Activated T-cell treated with anti-CD3 and anti-CD28 coated beads, Interleukin-2, amount 50 U/mL, for 48 hours (primary cell): ENCODE measurements at regions not wholly inside any gene's neighbourhood (a gene's known extent, or its start where the extent isn't known, plus 50 kb on each side); places are given as distances from the start of the nearest gene placed in this dataset.

Source experiments
- DNase-seq, 2 experiments: peaks; one replicate each; pipeline ENCODE4 v3.0.0-alpha.2; 2020

DNA sequence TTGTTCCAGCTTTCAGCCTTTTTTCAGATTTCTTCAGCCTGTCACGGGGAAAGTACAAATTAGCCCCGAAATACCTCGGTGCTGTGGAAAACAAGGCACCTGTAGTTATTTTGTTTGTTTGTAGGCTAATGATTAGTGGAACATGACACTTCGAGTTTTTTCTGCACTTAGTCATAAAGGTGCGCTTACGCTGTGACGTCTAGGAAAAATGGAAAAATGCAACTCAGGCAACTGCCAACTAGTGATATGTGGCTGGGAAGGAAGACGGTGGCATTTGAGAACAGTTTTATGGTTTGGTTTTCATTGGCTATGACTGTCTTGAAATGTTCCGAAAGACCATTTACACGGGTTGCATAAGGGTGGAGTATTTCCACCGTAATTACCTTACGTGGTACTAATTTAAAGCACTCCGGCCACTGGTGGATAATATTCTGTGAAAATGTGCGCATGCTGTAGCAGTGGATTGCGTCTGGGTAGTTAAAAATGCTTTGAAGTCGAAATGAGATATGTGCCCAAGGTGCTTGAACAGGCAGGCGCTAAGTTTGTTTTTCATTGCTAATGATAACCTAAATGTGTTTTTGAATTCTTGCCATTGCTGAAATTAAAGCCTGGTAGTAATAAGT, 94.5 kb upstream of the CELF2 start:
- no peak for DNase-seq

DNA sequence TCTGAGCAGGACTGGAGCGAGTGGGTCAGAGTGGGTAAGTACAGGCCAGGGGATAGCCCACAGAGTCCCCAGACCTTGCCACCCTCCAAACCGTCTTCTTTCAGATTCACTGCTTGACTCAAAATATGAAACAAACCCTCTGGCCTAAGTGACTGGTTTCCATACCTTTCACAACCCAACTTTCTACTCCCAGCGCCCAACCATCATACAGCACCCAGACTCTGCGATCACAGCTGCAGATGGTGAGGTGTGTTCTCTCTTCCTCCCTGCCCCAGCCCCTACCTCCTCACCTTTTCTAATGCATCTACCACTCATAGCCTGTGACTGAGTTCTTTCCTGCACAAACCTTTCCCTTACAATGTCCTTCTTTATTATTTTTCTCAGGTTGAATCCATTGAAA, 92.0 kb upstream of the CELF2 start:
- no peak for DNase-seq

DNA sequence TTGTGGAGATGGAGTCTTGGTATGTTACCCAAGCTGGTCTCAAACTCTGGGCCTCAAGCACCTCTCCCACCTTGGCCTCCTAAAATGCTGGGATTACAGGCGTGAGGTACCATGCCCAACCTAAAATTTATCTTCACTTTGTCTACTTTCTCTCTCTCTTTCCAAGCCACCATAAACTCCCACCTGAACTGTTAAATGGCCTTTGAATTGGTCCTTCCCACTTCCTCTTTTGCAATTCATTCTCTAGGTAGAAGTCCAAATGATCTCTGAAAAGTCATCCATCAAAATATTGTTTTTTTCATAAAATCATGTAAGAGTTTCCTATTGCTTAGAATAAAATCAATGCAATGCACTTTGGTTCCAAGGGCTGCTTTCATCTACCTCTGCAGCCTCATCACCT, 90.1 kb upstream of the CELF2 start:
- no peak for DNase-seq

DNA sequence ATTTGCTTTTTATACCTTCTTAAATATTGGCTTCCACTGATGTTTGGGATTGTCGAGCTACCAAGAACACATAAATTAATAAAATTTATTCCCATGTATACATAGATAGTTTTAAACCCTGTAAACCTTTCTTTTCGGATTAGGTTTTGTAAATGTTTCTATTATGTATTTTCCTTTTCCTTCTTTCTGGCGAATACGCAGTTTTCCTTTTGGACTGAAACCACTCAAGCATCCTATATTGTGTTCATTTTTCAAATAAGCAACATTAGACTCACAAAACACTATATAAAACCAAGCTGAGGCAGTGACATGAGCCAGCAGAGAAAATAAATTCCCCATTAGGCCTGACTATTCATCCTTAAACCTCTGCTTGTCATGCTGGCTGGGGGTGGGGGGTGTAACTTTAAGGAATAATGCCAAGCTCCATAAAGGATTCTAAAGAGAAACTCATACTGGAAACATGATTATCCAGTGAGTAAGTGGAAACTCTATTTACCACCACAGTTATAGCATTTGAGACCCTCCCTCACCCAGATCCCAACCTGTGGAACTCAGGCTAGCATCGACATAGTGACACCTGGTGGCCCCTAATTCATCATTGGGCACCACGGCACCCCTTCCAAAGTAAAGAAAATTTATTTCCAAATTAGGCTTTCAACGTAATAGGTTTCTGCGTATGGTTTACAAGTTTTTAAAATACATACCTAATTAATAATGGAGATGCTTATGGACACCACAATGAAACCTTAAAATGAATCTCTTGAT, 86.5 kb upstream of the CELF2 start:
- no peak for DNase-seq

DNA sequence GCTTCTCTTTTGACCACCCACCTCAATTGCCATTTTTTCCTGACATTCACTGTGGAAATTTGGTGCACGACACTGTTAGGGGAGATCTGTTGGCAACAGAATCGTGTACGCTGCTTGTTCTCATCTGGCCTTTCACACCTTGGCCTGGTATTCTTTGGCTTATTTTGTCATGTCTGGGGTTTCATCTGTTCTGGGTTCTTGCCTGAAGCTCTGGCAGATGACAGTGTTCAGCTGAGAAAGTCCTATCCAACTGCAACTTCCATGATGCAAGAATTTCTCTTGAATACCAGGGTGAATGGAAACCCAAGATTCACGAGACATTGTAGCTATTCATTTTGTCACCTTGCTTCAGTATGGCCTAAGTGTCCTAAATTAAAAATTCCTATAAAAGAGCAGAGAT, 82.6 kb upstream of the CELF2 start:
- DNase-seq, result no peak

DNA sequence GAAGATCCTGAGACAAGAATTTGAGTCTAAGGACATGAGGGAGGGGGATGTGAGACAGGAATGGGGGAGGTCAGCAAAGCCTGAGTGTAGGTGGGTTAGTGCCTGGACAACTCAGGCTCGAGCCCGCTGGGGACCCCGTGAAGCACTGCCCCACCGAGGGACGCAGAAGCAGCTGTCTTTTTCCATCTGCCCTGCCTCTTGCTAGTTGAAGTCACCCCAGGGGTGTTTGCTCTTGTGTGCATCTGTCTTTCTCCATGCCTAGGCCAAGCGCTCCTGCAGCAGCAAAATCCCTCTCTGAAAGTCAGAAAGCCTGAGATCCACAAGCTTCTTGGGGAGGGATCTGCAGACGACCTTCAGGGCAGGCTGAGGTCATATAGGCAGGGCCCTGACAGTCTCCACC, 79.0 kb upstream of the CELF2 start:
- no peak for DNase-seq

DNA sequence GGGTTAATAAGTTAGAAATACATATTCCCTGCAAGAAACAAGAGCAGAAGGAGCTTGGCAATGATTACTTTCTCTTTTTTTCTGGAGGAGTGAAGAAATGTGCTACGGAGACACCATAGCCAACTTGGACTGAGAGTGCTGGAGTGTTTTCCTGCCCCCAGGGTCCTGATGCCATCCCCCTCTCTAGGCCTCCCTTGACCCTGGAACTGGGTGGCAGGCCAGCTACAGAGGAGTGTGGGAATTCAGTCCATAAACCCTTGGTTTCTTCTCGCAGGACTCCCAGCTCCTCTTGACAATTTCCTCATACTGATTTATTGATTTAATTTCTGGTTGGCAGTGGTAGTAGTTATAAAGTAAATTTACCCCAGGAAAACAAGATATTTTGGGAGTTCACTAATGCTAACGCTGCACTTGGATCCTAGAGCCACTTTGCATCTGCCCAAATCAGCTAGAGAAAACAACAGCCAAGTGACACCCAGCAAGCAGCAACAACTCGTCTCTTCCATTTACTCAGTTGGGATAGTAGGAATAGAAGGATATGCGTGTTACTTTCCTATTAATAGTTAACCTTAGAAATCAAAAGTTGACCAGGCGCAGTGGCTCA, 76.4 kb upstream of the CELF2 start:
- DNase-seq, result no peak

DNA sequence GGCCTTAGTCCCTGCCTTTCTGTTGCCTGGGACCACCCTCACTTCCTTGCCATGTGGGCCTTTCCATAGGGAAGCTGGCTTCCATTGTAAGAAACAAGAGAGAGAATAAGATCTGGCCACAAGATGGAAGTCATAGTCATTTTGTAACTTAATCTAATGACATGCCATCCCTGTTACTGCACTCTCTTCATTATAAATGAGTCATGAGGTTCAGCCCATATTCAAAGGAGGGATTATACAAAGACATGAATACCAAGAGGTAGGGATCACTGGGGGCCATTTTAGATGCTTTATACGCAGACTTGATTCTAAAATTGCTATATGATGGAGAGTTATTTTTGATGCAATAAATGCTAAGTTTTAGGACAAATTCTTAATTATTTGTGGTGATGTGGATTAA, 75.2 kb upstream of the CELF2 start:
- DNase-seq, result no peak

DNA sequence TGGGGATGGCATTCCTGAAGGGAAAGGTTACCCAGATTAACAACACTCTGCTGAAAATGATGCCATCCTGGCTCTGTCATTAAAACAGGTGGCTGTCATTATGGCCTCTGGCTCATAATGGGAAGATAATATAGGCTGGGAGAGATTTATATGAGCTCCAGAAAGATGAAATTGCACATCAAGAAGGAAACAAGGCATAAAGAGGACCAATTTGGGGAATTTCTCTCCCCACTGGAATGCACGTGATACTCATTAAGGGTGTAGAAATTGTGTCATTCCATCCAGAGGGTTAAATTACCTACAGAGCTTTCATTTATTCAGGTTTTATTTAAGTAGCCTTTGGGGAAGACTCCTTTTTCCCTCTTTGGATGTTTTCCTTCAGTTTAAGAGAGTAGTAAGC, 71.6 kb upstream of the CELF2 start:
- no peak for DNase-seq

DNA sequence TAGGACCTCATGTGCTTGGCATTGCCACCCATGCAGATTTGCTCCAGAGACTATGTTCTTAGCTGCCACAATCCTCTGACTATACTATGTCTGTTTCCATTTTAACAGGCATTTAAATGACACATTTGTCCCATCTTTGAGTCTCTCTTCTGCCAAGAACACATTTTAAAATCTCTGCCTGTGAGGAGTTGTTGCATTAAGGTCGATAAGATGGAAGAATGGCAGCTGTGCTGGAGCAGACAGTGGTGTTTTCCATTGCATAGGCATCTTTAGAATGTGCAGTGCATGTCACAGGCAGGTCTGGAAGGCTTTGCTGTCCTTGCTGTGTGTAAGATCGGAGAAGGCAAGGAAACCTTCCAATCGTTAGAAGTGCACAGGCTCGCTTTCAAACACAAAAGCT, 70.9 kb upstream of the CELF2 start:
- no peak for DNase-seq

DNA sequence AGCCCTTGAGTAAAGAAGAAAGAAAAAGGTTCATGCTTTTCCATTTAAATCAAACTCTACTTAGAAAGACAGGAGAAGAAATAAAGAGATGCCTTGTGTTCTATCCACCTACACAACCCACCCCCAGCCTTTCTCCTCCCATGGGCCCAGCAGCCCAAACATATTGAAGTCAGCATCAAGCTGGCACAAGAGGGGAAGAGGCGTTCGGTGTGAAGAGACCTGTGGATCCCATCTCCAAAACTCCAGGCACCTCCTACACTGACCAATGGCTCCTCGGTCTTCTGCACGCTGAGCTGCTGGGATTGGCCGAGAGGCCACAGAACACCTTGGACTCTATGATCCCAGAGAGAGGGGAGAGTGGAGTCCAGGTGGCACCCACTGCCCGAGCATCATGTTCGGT, 66.0 kb upstream of the CELF2 start:
- no peak for DNase-seq

DNA sequence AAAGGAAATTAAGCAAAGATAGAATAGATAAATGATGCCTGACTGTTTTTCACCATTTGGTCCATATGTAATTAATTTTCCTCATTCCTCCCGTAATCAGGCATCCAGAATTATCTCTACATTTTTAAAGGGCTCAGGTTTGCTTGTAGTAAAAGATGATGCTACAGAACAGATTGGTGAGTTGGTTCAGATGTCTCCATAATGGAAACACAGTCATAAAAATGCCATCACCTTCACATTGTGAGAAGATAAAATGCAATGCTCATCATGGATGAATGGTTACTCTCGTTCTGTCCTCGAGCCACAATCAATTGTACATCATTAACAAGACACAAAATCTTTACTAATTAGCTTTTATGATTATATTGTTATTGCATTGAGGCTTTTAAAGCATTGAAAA, 64.9 kb upstream of the CELF2 start:
- no peak for DNase-seq

DNA sequence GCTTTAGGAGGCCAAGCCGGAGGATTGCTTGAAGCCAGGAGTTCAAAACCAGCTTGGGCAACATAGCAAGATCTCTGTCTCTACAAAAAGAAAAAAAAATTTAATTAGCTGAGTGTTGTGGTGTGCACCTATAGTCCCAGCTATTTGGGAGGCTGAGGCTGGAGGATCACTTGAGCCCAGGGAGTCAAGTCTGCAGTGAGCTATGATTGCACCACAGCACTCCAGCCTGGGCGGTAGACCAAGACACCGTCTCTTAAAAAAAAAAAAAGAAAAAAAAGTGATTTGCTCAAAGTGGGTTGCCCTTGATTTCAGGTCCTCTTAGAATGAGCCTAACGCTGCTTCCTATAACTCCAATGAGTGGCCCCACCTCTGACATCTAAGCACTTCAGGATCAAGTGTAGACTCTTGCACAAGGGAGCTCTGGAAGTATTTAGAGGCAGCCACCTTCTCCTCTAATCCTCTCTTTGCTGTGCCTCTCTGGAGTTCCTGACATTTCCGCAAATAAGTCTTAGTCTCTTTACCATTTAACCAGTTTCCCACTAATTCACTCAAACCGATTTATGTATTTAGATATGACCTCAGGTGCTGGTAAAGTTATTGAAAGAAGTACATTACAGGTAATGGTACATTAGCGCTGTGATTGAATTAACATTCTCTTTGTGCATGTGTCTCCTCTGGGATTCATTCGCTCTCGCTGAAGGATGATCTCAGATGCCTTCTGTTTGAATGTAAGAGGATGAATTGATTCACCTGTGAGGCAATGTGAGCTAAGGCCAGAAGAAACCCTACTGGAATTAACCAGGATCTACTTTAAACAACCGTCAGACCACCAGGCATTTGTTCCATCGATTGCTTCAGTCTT, 60.8 kb upstream of the CELF2 start:
- no peak for DNase-seq

DNA sequence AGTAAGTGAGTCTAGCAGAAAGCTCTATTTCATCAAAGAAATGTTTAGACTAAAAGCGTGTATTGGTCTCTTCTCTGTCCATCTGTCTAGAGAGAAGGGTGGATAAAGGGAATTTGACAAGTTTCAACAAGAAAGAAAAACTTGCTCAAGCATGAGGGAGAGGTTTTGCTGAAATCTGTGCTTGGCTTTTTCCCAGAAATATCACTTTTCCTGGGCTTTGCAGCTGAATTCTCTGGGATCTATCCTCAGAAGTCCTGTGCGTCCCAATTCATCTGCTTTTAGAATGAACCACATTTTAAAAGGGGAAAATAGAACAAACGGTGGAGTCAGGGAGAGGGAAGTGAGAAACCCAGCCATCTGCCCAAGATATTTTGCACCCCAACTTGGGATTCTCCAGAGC, 59.6 kb upstream of the CELF2 start:
- no peak for DNase-seq

DNA sequence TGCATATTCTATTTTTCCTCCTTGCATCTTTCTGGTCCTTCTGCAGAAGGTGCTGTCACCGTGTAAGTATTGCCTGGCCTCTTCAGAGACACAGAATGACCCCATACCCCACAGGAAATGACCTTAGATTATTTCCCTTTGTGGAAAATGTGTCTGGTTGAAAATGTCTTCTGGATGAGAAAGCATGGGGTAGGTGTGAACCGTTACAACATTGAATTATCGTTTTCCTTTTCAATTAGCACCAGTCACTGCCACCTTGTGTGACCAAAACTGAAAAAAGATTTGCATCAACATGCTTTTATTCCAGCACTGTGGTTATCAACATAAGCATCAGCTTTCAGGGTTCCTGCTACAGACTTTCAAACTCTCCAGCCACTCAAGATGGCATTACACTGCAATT, 58.0 kb upstream of the CELF2 start:
- no peak for DNase-seq

DNA sequence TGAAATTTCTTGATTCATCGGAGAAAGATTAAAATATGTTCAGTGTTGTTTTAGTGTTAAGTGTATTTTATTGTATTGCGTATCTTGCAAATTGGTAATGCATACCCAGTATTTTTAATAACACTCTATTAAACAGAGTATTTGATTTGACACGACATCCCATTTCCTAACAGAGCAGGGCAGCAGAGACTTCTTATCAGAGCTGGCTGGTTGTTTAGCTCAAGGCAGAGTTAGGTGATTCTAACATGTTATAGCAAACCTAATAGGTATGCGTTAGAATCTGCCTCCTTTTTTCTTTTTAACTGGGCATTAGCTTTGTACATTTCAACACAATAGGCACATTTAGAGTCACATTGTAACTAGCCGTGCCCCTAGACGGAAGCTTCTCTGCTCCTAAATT, 57.1 kb upstream of the CELF2 start:
- no peak for DNase-seq

DNA sequence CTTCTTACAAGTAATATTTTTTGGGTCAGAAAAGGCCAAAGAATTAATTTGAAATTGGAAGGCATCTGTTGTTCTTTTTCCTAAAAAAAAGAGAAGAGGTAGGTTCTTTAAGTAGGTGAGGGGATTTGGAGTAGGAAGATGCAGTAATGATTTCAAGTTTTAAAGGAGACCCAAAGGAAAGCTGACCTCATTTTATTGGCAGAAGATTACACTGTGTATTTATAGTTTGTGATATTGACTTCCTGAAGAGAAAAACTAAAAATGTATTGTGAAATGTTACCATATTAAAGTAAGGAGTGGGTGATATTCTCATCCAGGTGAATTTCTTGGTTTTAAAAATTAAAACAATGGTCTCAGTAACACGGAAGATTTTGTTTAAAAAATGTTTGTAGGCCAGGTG, 56.6 kb upstream of the CELF2 start:
- no peak for DNase-seq

DNA sequence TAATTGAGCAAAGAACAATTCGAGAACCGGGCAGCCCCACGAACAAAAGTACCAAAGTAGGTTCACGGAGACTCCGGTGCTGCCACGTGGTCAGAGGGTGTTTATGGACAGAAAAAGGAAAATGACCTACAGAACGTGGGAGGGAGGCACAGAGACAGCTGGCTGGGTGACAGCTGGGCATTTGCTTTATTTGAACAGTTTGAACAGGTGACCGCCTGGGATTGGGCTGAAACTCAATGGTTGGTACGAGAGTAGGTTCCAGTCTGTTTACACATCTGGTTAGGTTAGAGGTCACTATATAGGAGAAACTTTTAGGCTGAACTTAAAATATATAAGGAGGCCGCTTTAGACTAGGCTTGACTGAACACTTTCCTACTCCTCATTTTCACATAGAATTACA, 50.6 kb upstream of the CELF2 start:
- DNase-seq, result no peak

DNA sequence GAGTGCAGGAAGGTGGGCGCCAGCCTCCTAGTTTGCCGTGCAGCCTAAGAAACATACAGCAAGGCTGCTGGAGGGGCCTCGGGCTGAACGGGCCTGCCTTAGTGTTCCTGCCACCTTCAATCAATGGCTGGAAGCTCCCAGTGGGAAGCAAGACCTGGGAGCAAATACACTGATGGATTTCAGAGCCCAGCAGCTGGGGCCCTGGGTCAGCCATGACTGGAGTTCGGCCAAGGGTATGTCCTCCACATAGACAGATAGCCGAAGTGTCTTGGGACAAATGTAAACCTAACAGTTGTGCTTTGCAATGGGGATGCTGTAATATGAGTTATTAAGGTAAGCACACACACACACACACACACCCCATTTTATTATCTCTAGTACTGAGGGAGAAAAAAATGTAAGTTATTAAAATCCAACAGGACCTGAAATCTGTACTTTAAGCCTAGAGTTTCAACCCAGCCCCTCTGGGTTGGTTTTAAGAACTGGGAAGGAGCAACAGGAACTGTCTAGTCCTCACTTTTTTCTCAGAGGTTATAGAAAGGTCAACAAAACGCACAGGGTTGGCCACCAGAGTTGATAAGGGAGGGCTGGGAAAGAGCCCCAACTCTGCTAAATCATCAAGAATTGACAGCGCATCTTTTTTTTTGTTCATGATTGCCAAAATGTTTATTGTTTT, 50.0 kb upstream of the CELF2 start:
- no peak for DNase-seq
